ENCODE measurements at regions not wholly inside any gene's neighbourhood (a gene's known extent, or its start where the extent isn't known, plus 50 kb on each side); places are given as distances from the start of the nearest gene placed in this dataset.

GRCh38 chr2:7886666-7887065 is 795.2 kb upstream of the ID2 start:
- Histone ChIP-seq H3K9me3 (ENCODE audit: insufficient read depth, low read depth, low read length) (no peaks in the 10 kb centered on the region), H3K27ac (ENCODE audit: low read length) (no peak overlapping the region), H3K9ac (ENCODE audit: low read depth, low read length) (no peak overlapping the region), H3K27me3 (ENCODE audit: insufficient read depth, low read length) (no peaks in the 10 kb centered on the region), H3K36me3 (ENCODE audit: insufficient read depth, low read depth, low read length) (peaks cover 47% of the 10 kb centered on the region), H3K4me3 (ENCODE audit: low read length) (no peak overlapping the region), H3K4me1 (ENCODE audit: insufficient read depth, low read length) (peaks cover 15% of the 10 kb centered on the region)

- Histone ChIP-seq H3K9me3 (ENCODE audit: insufficient read depth, low read depth, low read length) (no peaks in the 10 kb centered on the region), H3K27ac (ENCODE audit: low read length) (no peak overlapping the region), H3K4me3 (ENCODE audit: low read length) (no peak overlapping the region), H3K36me3 (ENCODE audit: insufficient read depth, low read depth, low read length) (peaks cover 40% of the 10 kb centered on the region), H3K4me1 (ENCODE audit: insufficient read depth, low read length) (peaks cover 18% of the 10 kb centered on the region), H3K27me3 (ENCODE audit: insufficient read depth, low read length) (no peaks in the 10 kb centered on the region), H3K9ac (ENCODE audit: low read depth, low read length) (no peak overlapping the region)
Measured at GRCh38 chr2:7887441-7887840, 794.4 kb upstream of the ID2 start.

GRCh38 chr2:7888876-7889275 is 793.0 kb upstream of the ID2 start:
- Histone ChIP-seq H3K4me1 (ENCODE audit: insufficient read depth, low read length) (peaks cover 18% of the 10 kb centered on the region), H3K36me3 (ENCODE audit: insufficient read depth, low read depth, low read length) (peaks cover 29% of the 10 kb centered on the region), H3K27ac (ENCODE audit: low read length) (no peak overlapping the region)

GRCh38 chr2:7891312-7891711 is 790.5 kb upstream of the ID2 start:
- Histone ChIP-seq H3K4me1 (ENCODE audit: insufficient read depth, low read length) (peaks cover 18% of the 10 kb centered on the region), H3K27ac (ENCODE audit: low read length) (no peak overlapping the region)

More at GRCh38 chr2:7888876-7889275, 793.0 kb upstream of the ID2 start:
- no peak overlapping the region for H3K4me3 ChIP-seq (ENCODE audit: low read length)
- no peak overlapping the region for H3K9ac ChIP-seq (ENCODE audit: low read depth, low read length)
- no peaks in the 10 kb centered on the region for H3K27me3 ChIP-seq (ENCODE audit: insufficient read depth, low read length)
- H3K9me3 ChIP-seq (ENCODE audit: insufficient read depth, low read depth, low read length): no peaks in the 10 kb centered on the region

GRCh38 chr2:7895289-7895688 is 786.6 kb upstream of the ID2 start:
- no peaks in the 10 kb centered on the region for H3K36me3 ChIP-seq (ENCODE audit: insufficient read depth, low read depth, low read length)
- no peak overlapping the region for H3K27ac ChIP-seq (ENCODE audit: low read length)
- no peaks in the 10 kb centered on the region for H3K9me3 ChIP-seq (ENCODE audit: insufficient read depth, low read depth, low read length)
- no peak overlapping the region for H3K9ac ChIP-seq (ENCODE audit: low read depth, low read length)
- no peaks in the 10 kb centered on the region for H3K27me3 ChIP-seq (ENCODE audit: insufficient read depth, low read length)
- no peak overlapping the region for H3K4me3 ChIP-seq (ENCODE audit: low read length)
- H3K4me1 ChIP-seq (ENCODE audit: insufficient read depth, low read length): peaks cover 30% of the 10 kb centered on the region

More at GRCh38 chr2:7891312-7891711, 790.5 kb upstream of the ID2 start:
- H3K9ac ChIP-seq (ENCODE audit: low read depth, low read length): peak overlapping the region; percentile 31; the same call in 1 of the 2 replicates
- no peaks in the 10 kb centered on the region for H3K9me3 ChIP-seq (ENCODE audit: insufficient read depth, low read depth, low read length)
- peaks cover 14% of the 10 kb centered on the region for H3K36me3 ChIP-seq (ENCODE audit: insufficient read depth, low read depth, low read length)
- H3K4me3 ChIP-seq (ENCODE audit: low read length): peak overlapping the region; percentile 16; the same call in 1 of the 2 replicates
- H3K27me3 ChIP-seq (ENCODE audit: insufficient read depth, low read length): no peaks in the 10 kb centered on the region

- no peaks in the 10 kb centered on the region for H3K9me3 ChIP-seq (ENCODE audit: insufficient read depth, low read depth, low read length)
- no peak overlapping the region for H3K27ac ChIP-seq (ENCODE audit: low read length)
- no peaks in the 10 kb centered on the region for H3K36me3 ChIP-seq (ENCODE audit: insufficient read depth, low read depth, low read length)
- no peak overlapping the region for H3K4me3 ChIP-seq (ENCODE audit: low read length)
- H3K4me1 ChIP-seq (ENCODE audit: insufficient read depth, low read length): peaks cover 23% of the 10 kb centered on the region; the same call in 1 of the 2 replicates
- no peak overlapping the region for H3K9ac ChIP-seq (ENCODE audit: low read depth, low read length)
- no peaks in the 10 kb centered on the region for H3K27me3 ChIP-seq (ENCODE audit: insufficient read depth, low read length)
Measured at GRCh38 chr2:7896940-7897487, 784.8 kb upstream of the ID2 start.

- Histone ChIP-seq H3K9me3 (ENCODE audit: insufficient read depth, low read depth, low read length) (no peaks in the 10 kb centered on the region), H3K9ac (ENCODE audit: low read depth, low read length) (peak overlapping the region; percentile 47; the same call in 1 of the 2 replicates), H3K4me3 (ENCODE audit: low read length) (peak overlapping the region; percentile 23; the same call in 1 of the 2 replicates), H3K27me3 (ENCODE audit: insufficient read depth, low read length) (no peaks in the 10 kb centered on the region), H3K4me1 (ENCODE audit: insufficient read depth, low read length) (peaks cover 23% of the 10 kb centered on the region; the same call in 1 of the 2 replicates), H3K27ac (ENCODE audit: low read length) (no peak overlapping the region), H3K36me3 (ENCODE audit: insufficient read depth, low read depth, low read length) (no peaks in the 10 kb centered on the region)
Measured at GRCh38 chr2:7899241-7899640, 782.6 kb upstream of the ID2 start.

- no peaks in the 10 kb centered on the region; the same call in 1 of the 2 replicates for H3K27me3 ChIP-seq (ENCODE audit: insufficient read depth, low read length)
- H3K27ac ChIP-seq (ENCODE audit: low read length): no peak overlapping the region
- peaks cover 23% of the 10 kb centered on the region; the same call in 1 of the 2 replicates for H3K4me1 ChIP-seq (ENCODE audit: insufficient read depth, low read length)
- no peak overlapping the region; the same call in 1 of the 2 replicates for H3K4me3 ChIP-seq (ENCODE audit: low read length)
- H3K9me3 ChIP-seq (ENCODE audit: insufficient read depth, low read depth, low read length): no peaks in the 10 kb centered on the region
- H3K36me3 ChIP-seq (ENCODE audit: insufficient read depth, low read depth, low read length): no peaks in the 10 kb centered on the region
- H3K9ac ChIP-seq (ENCODE audit: low read depth, low read length): peak overlapping the region; percentile 47; the same call in 1 of the 2 replicates
Measured at GRCh38 chr2:7899923-7900322, 781.9 kb upstream of the ID2 start.

GRCh38 chr2:7900593-7900992 is 781.3 kb upstream of the ID2 start:
- Histone ChIP-seq H3K9me3 (ENCODE audit: insufficient read depth, low read depth, low read length) (no peaks in the 10 kb centered on the region), H3K27ac (ENCODE audit: low read length) (no peak overlapping the region), H3K36me3 (ENCODE audit: insufficient read depth, low read depth, low read length) (no peaks in the 10 kb centered on the region), H3K27me3 (ENCODE audit: insufficient read depth, low read length) (no peaks in the 10 kb centered on the region; the same call in 1 of the 2 replicates), H3K9ac (ENCODE audit: low read depth, low read length) (no peak overlapping the region), H3K4me1 (ENCODE audit: insufficient read depth, low read length) (peaks cover 23% of the 10 kb centered on the region; the same call in 1 of the 2 replicates), H3K4me3 (ENCODE audit: low read length) (no peak overlapping the region)

GRCh38 chr2:7902251-7902765 is 779.5 kb upstream of the ID2 start:
- H3K4me1 ChIP-seq (ENCODE audit: insufficient read depth, low read length): peaks cover 23% of the 10 kb centered on the region; the same call in 1 of the 2 replicates
- H3K27me3 ChIP-seq (ENCODE audit: insufficient read depth, low read length): no peaks in the 10 kb centered on the region; the same call in 1 of the 2 replicates
- H3K27ac ChIP-seq (ENCODE audit: low read length): no peak overlapping the region
- no peak overlapping the region for H3K4me3 ChIP-seq (ENCODE audit: low read length)
- H3K9me3 ChIP-seq (ENCODE audit: insufficient read depth, low read depth, low read length): no peaks in the 10 kb centered on the region
- no peaks in the 10 kb centered on the region for H3K36me3 ChIP-seq (ENCODE audit: insufficient read depth, low read depth, low read length)
- H3K9ac ChIP-seq (ENCODE audit: low read depth, low read length): no peak overlapping the region

GRCh38 chr2:7904319-7904718 is 777.5 kb upstream of the ID2 start:
- no peaks in the 10 kb centered on the region for H3K36me3 ChIP-seq (ENCODE audit: insufficient read depth, low read depth, low read length)
- peaks cover 14% of the 10 kb centered on the region; the same call in 1 of the 2 replicates for H3K4me1 ChIP-seq (ENCODE audit: insufficient read depth, low read length)
- no peak overlapping the region for H3K9ac ChIP-seq (ENCODE audit: low read depth, low read length)
- no peak overlapping the region for H3K27ac ChIP-seq (ENCODE audit: low read length)
- no peaks in the 10 kb centered on the region; the same call in 1 of the 2 replicates for H3K27me3 ChIP-seq (ENCODE audit: insufficient read depth, low read length)
- no peak overlapping the region for H3K4me3 ChIP-seq (ENCODE audit: low read length)
- H3K9me3 ChIP-seq (ENCODE audit: insufficient read depth, low read depth, low read length): no peaks in the 10 kb centered on the region

- H3K4me3 ChIP-seq (ENCODE audit: low read length): no peak overlapping the region
- H3K9me3 ChIP-seq (ENCODE audit: insufficient read depth, low read depth, low read length): no peaks in the 10 kb centered on the region
- H3K27me3 ChIP-seq (ENCODE audit: insufficient read depth, low read length): no peaks in the 10 kb centered on the region; the same call in 1 of the 2 replicates
- H3K27ac ChIP-seq (ENCODE audit: low read length): no peak overlapping the region
- H3K36me3 ChIP-seq (ENCODE audit: insufficient read depth, low read depth, low read length): no peaks in the 10 kb centered on the region
- H3K9ac ChIP-seq (ENCODE audit: low read depth, low read length): no peak overlapping the region
- peaks cover 1% of the 10 kb centered on the region; the same call in 1 of the 2 replicates for H3K4me1 ChIP-seq (ENCODE audit: insufficient read depth, low read length)
Measured at GRCh38 chr2:7905756-7906155, 776.1 kb upstream of the ID2 start.
